Astrocyte (in vitro differentiated cells and primary cell): ENCODE measurements at regions not wholly inside any gene's neighbourhood (a gene's known extent, or its start where the extent isn't known, plus 50 kb on each side); places are given as distances from the start of the nearest gene placed in this dataset.

ENCODE experiments used
- CTCF ChIP-seq: IDR thresholded peaks from 2 replicates; pipeline ENCODE4 v1.5.1; 2011; ENCODE audit warnings: low read depth, mild to moderate bottlenecking, inconsistent platforms, low read length, moderate library complexity; ENCODE audit not compliant: insufficient read depth
- EZH2 ChIP-seq: IDR thresholded peaks from 2 replicates; pipeline ENCODE4 v1.6.1; 2012; ENCODE audit warnings: mild to moderate bottlenecking, low read length, inconsistent platforms; ENCODE audit not compliant: insufficient read depth

- TF ChIP-seq CTCF (no peak), EZH2 (no peak)
Observed at GRCh38 chr18:22683786-22684185, 249.3 kb upstream of the RBBP8 start.
